Adrenal gland (tissue), 9 donors: ENCODE measurements at regions not wholly inside any gene's neighbourhood (a gene's known extent, or its start where the extent isn't known, plus 50 kb on each side); places are given as distances from the start of the nearest gene placed in this dataset.
"Not testable (repeated sequence)": the region's sequence is repeated elsewhere in the genome, so short reads cannot be mapped to it uniquely, and the experiment has no call there.

Experiments
- DNase-seq, 7 donors: peaks; one replicate each; pipeline ENCODE4 v3.0.0-alpha.2; 2019 to 2020
- H3K27ac ChIP-seq, 5 donors: fragments of 200-600 bp; sonication (generic) in 4 of 5; 1 replicate in 3 of 5; 2 replicates in 2 of 5; pipeline versions ENCODE4 v1.5.1 to v1.8.0; 2016 to 2020; ENCODE audit warnings: mild to moderate bottlenecking in 1 of 5
- H3K27me3 ChIP-seq: fragments of 200-600 bp; 2 replicates; pipeline ENCODE4 v1.8.0; 2021
- H3K36me3 ChIP-seq, 2 donors: fragments of 200-600 bp; replicated peaks in 1 of 2; 1 replicate in 1 of 2; 2 replicates in 1 of 2; pipeline versions ENCODE4 v1.5.1 to v1.8.0; 2018 to 2022
- H3K4me1 ChIP-seq, 2 donors: fragments of 200-600 bp; replicated peaks in 1 of 2; 1 replicate in 1 of 2; 2 replicates in 1 of 2; pipeline versions ENCODE4 v1.5.1 to v1.8.0; 2018 to 2021
- H3K4me3 ChIP-seq, 4 donors: fragments of 200-600 bp; sonication (generic) in 3 of 4; one replicate each; pipeline ENCODE4 v1.5.1; 2016 to 2018
- H3K9me3 ChIP-seq, 3 donors: fragments of 200-600 bp; sonication (generic) in 1 of 3; replicated peaks in 1 of 3; 1 replicate in 2 of 3; 2 replicates in 1 of 3; pipeline versions ENCODE4 v1.5.1 to v1.8.0; 2016 to 2021
- CTCF ChIP-seq, 6 experiments: fragments of 450-650 bp in 4 of 6; fragments of 200-600 bp in 2 of 6; sonication (generic) in 1 of 6; IDR thresholded peaks; 1 replicate in 5 of 6; 2 replicates in 1 of 6; pipeline versions ENCODE4 v1.5.1 to v1.8.0; 2016 to 2021; ENCODE audit warnings: antibody characterized with exemption in 6 of 6, mild to moderate bottlenecking in 2 of 6, moderate library complexity in 1 of 6
- POLR2A ChIP-seq, 2 donors: fragments of 450-650 bp; IDR thresholded peaks; one replicate each; pipeline ENCODE4 v1.6.1; 2017; ENCODE audit warnings: antibody characterized with exemption in 2 of 2, mild to moderate bottlenecking in 2 of 2, moderate library complexity in 1 of 2
- WGBS, 4 donors: extraction: QIAGEN DNeasy Blood & Tissue Kit in 2 of 4; methylation state at CpG; one replicate each; pipeline versions ENCODE4 v1.1.5 to v1.1.7; 2013 to 2017; 5-methylcytosine and 5-hydroxymethylcytosine counted together
- intact Hi-C, 2 donors: fragments of 100-400 bp; cut with DNase I; formaldehyde crosslinking; loops; one replicate each; pipeline versions ENCODE4 v1.14.1 to v1.15.0; 2022 to 2023
- donor health status: healthy with polysubstance abuse.
- donor health status: Bipolar disorder and iron deficiency.
- donor health status: DM: yes; HTN: yes; CAD: no.
- donor health status: DM: no; HTN: no; CAD: no.
- donor health status: DM: no; HTN: no; CAD: no.

GRCh38 chr6:90459225-90459758 lies 127.6 kb downstream of the MAP3K7 start:
- Histone ChIP-seq H3K4me1 (no peaks in the 10 kb centered on the region), H3K9me3 (no peaks in the 10 kb centered on the region), H3K27ac (no peak overlapping the region), H3K36me3 (no peaks in the 10 kb centered on the region), H3K27me3 (no peaks in the 10 kb centered on the region), H3K4me3 (no peak overlapping the region)
- no peak for TF ChIP-seq POLR2A (IDR thresholded peaks at IDR 0.05)
- no peak for TF ChIP-seq CTCF (IDR thresholded peaks at IDR 0.05)
- intact Hi-C loops = no loop called here
- no peak for DNase-seq
- 54 to 81% (median 58%) methylated on average over 3 to 4 of the region's 4 CpGs for WGBS, 4 donors

DNA sequence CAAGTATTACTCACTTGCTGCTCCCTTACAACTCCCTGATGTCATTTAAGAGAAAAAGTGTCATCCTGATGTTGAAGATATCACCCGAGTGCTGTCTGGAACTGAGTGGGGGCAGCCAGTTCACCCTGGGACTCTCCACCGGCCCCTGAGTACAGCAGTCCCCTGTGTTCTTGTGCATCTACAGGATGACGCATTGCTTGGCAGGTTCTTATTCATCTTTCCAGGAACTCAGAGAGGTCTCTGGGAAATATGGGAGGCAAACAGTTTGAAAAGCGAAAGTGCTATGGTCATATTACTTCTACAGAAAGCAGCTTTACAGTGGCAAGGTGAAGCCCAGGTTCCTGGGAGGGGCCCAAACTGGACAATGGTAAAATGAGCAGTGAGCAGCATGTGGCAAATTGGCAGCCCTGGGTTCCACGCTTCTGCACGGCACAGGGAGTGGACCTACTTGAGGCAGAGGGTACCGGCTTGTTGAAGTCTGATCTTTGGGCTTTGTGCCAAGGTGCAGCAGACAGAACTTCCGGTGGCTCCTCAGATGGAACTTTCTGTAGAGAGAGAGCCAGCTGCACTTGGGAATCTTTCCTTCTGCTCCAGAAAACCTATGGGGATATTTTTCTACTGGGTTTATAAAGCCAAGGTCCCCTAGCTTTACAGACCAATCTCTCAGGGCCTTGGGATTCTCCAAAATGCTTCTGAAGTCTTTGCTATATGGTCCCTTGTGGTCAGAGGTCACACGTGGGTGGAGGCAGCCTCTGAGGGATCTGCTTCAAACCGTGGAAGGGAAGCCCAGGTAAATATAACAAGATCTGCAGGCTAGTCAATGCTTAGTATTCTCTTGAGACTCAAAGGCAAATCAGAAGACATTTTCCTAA lies 128.3 kb downstream of the MAP3K7 start:
- no peak overlapping the region for H3K4me3 ChIP-seq
- DNase-seq = no peak
- no peaks in the 10 kb centered on the region for H3K27me3 ChIP-seq
- TF ChIP-seq CTCF (IDR thresholded peaks at IDR 0.05) (no peak), POLR2A (IDR thresholded peaks at IDR 0.05) (no peak)
- H3K9me3 ChIP-seq = no peaks in the 10 kb centered on the region
- H3K36me3 ChIP-seq = no peaks in the 10 kb centered on the region
- intact Hi-C loops = no loop called here
- 54 to 62% (median 59%) methylated on average over 8 to 10 of the region's 10 CpGs for WGBS, 4 donors
- no peaks in the 10 kb centered on the region for H3K4me1 ChIP-seq
- H3K27ac ChIP-seq = no peak overlapping the region

GRCh38 chr6:90457867-90458259 lies 129.0 kb downstream of the MAP3K7 start:
- no peaks in the 10 kb centered on the region for H3K9me3 ChIP-seq
- no peak for DNase-seq
- 78 to 80% (median 79%) methylated on average over 2 of the region's 2 CpGs for WGBS, 4 donors
- intact Hi-C loops = no loop called here
- H3K4me1 ChIP-seq = no peaks in the 10 kb centered on the region
- H3K36me3 ChIP-seq = no peaks in the 10 kb centered on the region
- TF ChIP-seq CTCF (IDR thresholded peaks at IDR 0.05) (no peak), POLR2A (IDR thresholded peaks at IDR 0.05) (no peak)
- H3K27ac ChIP-seq = no peak overlapping the region
- no peaks in the 10 kb centered on the region for H3K27me3 ChIP-seq
- no peak overlapping the region for H3K4me3 ChIP-seq

- H3K4me1 ChIP-seq, H3K9me3 ChIP-seq, intact Hi-C loops, H3K27me3 ChIP-seq, H3K27ac ChIP-seq, DNase-seq, H3K4me3 ChIP-seq, H3K36me3 ChIP-seq: not testable (repeated sequence)
- 81 to 85% (median 84%) methylated on average over 17 to 19 of the region's 19 CpGs for WGBS, 4 donors
These were observed 129.6 kb downstream of the MAP3K7 start for GRCh38 chr6:90456997-90457866.
